ENCODE measurements at regions not wholly inside any gene's neighbourhood (a gene's known extent, or its start where the extent isn't known, plus 50 kb on each side); places are given as distances from the start of the nearest gene placed in this dataset.

DNA sequence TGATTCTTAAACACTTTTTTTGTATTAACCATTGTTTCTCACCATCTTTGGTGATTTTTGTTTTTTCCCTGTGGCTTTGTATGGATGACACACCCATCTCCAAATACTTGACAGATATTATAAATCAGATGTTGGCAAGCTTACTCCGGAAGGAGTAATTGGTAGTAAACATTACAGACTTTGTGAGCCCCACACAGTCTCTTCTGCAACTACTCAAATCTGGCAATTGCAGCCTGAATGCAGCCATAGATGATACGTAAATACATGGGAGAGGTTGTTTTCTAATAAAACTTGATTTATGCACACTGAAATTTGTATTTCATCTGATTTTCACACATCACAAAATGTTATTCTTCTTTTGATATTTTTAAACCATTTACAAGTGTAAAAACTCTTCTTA is 331.5 kb downstream of the ARPP21 start:
- no peaks in the 10 kb centered on the region for H3K9me3 ChIP-seq
- TF ChIP-seq, protein P1, sequence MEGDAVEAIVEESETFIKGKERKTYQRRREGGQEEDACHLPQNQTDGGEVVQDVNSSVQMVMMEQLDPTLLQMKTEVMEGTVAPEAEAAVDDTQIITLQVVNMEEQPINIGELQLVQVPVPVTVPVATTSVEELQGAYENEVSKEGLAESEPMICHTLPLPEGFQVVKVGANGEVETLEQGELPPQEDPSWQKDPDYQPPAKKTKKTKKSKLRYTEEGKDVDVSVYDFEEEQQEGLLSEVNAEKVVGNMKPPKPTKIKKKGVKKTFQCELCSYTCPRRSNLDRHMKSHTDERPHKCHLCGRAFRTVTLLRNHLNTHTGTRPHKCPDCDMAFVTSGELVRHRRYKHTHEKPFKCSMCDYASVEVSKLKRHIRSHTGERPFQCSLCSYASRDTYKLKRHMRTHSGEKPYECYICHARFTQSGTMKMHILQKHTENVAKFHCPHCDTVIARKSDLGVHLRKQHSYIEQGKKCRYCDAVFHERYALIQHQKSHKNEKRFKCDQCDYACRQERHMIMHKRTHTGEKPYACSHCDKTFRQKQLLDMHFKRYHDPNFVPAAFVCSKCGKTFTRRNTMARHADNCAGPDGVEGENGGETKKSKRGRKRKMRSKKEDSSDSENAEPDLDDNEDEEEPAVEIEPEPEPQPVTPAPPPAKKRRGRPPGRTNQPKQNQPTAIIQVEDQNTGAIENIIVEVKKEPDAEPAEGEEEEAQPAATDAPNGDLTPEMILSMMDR (IDR thresholded peaks at IDR 0.05), result no peak
- TF ChIP-seq POLR2A (IDR thresholded peaks at IDR 0.05), result no peak
- no peaks in the 10 kb centered on the region for H3K27me3 ChIP-seq
- no peaks in the 10 kb centered on the region for H3K36me3 ChIP-seq
- WGBS, 2 donors, result 76 to 88% methylated on average over 2 of the region's 2 CpGs
- no peak overlapping the region for H3K4me3 ChIP-seq (replicated peaks in 1 of 3)
- no peaks in the 10 kb centered on the region for H3K4me1 ChIP-seq
- DNase-seq, result no peak
- intact Hi-C loops (cut with DNase I), result no loop called here
- H3K27ac ChIP-seq, result no peak overlapping the region

DNA sequence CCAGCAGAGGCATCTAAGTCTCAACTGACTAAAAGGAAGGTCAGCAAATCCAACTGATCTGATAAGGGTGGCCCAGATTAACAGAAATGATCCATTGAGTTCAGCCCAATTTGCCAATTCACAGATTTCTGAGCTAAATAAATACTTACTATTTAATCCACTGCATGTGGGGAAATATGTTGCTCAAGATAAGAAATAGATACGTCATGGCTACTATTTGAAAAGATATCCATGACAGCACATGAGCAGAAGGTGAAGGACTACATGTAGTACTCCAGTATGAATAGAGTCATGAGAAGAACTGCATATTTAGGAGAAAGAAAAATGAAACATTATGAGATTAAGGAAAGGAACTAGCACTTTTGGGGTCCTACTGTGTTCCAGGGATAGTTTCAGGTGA is 332.4 kb downstream of the ARPP21 start:
- WGBS, 2 donors, result 90 to 94% methylated on average over 1 of the region's 1 CpG
- Histone ChIP-seq H3K27ac (no peak overlapping the region), H3K9me3 (no peaks in the 10 kb centered on the region), H3K4me1 (no peaks in the 10 kb centered on the region), H3K27me3 (no peaks in the 10 kb centered on the region), H3K36me3 (no peaks in the 10 kb centered on the region), H3K4me3 (replicated peaks in 1 of 3) (no peak overlapping the region)
- no peak for DNase-seq
- intact Hi-C loops (cut with DNase I), result no loop called here
- TF ChIP-seq, protein P1 (IDR thresholded peaks at IDR 0.05), result no peak
- TF ChIP-seq POLR2A (IDR thresholded peaks at IDR 0.05), result no peak

DNA sequence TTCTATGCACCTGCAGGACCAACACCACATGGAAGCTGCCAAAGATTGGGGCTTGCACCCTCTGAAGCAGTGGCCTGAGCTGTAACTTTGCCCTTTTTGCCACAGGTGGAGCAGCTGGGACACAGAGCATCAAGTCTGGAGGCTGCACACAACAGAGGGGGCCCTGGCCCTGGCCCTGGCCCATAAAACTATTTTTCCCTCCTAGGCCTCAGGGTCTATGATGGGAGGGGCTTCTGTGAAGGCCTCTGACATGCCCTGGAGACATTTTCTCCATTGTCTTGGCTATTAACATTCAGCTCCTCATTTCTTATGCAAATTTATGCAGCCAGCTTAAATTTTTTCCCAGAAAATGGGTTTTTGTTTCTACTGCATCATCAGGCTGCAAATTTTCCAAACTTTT is 335.5 kb downstream of the ARPP21 start:
- Histone ChIP-seq H3K9me3 (no peaks in the 10 kb centered on the region), H3K4me1 (no peaks in the 10 kb centered on the region), H3K27me3 (no peaks in the 10 kb centered on the region), H3K36me3 (no peaks in the 10 kb centered on the region), H3K27ac (no peak overlapping the region), H3K4me3 (replicated peaks in 1 of 3) (no peak overlapping the region)
- no peak for DNase-seq
- TF ChIP-seq, protein P1 (IDR thresholded peaks at IDR 0.05), result no peak
- no peak for TF ChIP-seq POLR2A (IDR thresholded peaks at IDR 0.05)
- intact Hi-C loops (cut with DNase I), result no loop called here

GRCh38 chr3:35986161-35986560 is 346.8 kb downstream of the ARPP21 start:
- Histone ChIP-seq H3K36me3 (no peaks in the 10 kb centered on the region), H3K27me3 (no peaks in the 10 kb centered on the region), H3K4me1 (no peaks in the 10 kb centered on the region), H3K27ac (no peak overlapping the region), H3K9me3 (no peaks in the 10 kb centered on the region), H3K4me3 (replicated peaks in 1 of 3) (no peak overlapping the region)
- no peak for DNase-seq
- TF ChIP-seq, protein P1 (IDR thresholded peaks at IDR 0.05), result no peak
- intact Hi-C loops (cut with DNase I), result no loop called here

GRCh38 chr3:35987386-35987785 is 348.1 kb downstream of the ARPP21 start:
- no peak overlapping the region for H3K4me3 ChIP-seq (replicated peaks in 1 of 3)
- H3K36me3 ChIP-seq, result no peaks in the 10 kb centered on the region
- H3K4me1 ChIP-seq, result no peaks in the 10 kb centered on the region
- no peak overlapping the region for H3K27ac ChIP-seq
- H3K27me3 ChIP-seq, result no peaks in the 10 kb centered on the region
- TF ChIP-seq POLR2A (IDR thresholded peaks at IDR 0.05), result no peak
- TF ChIP-seq, protein P1 (IDR thresholded peaks at IDR 0.05), result no peak
- intact Hi-C loops (cut with DNase I), result no loop called here
- no peak for DNase-seq
- H3K9me3 ChIP-seq, result no peaks in the 10 kb centered on the region
